ENCODE measurements at regions not wholly inside any gene's neighbourhood (a gene's known extent, or its start where the extent isn't known, plus 50 kb on each side); places are given as distances from the start of the nearest gene placed in this dataset.

- ChIA-PET POLR2A (no interaction called here), CTCF (no interaction called here)
- no peak for ATAC-seq
- H3K27ac ChIP-seq (ENCODE audit: low read depth, low read length): no peak overlapping the region
- peaks cover 0 to 12% (median 5%) of the 10 kb centered on the region in 5 donors for H3K27me3 Mint-ChIP-seq
- H3K36me3 Mint-ChIP-seq: no peaks in the 10 kb centered on the region
- H3K9me3 Mint-ChIP-seq: peaks cover 0 to 8% (median 0%) of the 10 kb centered on the region in 11 donors
- no peaks in the 10 kb centered on the region for H3K27me3 ChIP-seq (ENCODE audit: control insufficient read depth in 2 of 2, insufficient read depth in 2 of 2, low read length in 2 of 2)
- no peaks in the 10 kb centered on the region for H3K4me1 ChIP-seq (ENCODE audit: control insufficient read depth in 2 of 2, insufficient read depth in 2 of 2, low read length in 2 of 2)
- no peaks in the 10 kb centered on the region for H3K36me3 ChIP-seq (ENCODE audit: control insufficient read depth in 2 of 3, insufficient read depth in 3 of 3, low read length in 3 of 3)
- no peak overlapping the region for H3K4me3 Mint-ChIP-seq
- no peak overlapping the region for H3K27ac Mint-ChIP-seq
- H3K4me1 Mint-ChIP-seq: no peaks in the 10 kb centered on the region
- intact Hi-C loops (cut with micrococcal nuclease): no loop called here
- no peak for DNase-seq
- H3K4me3 ChIP-seq (ENCODE audit: low read length): no peak overlapping the region
- H3K9me3 ChIP-seq (ENCODE audit: control insufficient read depth in 2 of 3, low read length in 3 of 3): no peaks in the 10 kb centered on the region
These were observed 859.4 kb downstream of the MAFB start for GRCh38 chr20:39829661-39830060.

- DNase-seq (no peak), ATAC-seq (no peak)
- H3K27ac ChIP-seq (ENCODE audit: low read depth, low read length): no peak overlapping the region
- POLR2A ChIA-PET: no interaction called here
- H3K9me3 Mint-ChIP-seq: peaks cover 0 to 8% (median 0%) of the 10 kb centered on the region in 11 donors
- no peak overlapping the region for H3K4me3 ChIP-seq (ENCODE audit: low read length)
- H3K4me1 ChIP-seq (ENCODE audit: control insufficient read depth in 2 of 2, insufficient read depth in 2 of 2, low read length in 2 of 2): no peaks in the 10 kb centered on the region
- H3K9me3 ChIP-seq (ENCODE audit: control insufficient read depth in 2 of 3, low read length in 3 of 3): no peaks in the 10 kb centered on the region
- no peak overlapping the region for H3K4me3 Mint-ChIP-seq
- H3K27me3 ChIP-seq (ENCODE audit: control insufficient read depth in 2 of 2, insufficient read depth in 2 of 2, low read length in 2 of 2): no peaks in the 10 kb centered on the region
- intact Hi-C loops (cut with micrococcal nuclease): no loop called here
- CTCF ChIA-PET: no interaction called here
- peaks cover 0 to 12% (median 5%) of the 10 kb centered on the region in 5 donors for H3K27me3 Mint-ChIP-seq
- no peaks in the 10 kb centered on the region for H3K4me1 Mint-ChIP-seq
- no peak overlapping the region for H3K27ac Mint-ChIP-seq
- H3K36me3 Mint-ChIP-seq: no peaks in the 10 kb centered on the region
- no peaks in the 10 kb centered on the region for H3K36me3 ChIP-seq (ENCODE audit: control insufficient read depth in 2 of 3, insufficient read depth in 3 of 3, low read length in 3 of 3)
These were observed 859.8 kb downstream of the MAFB start for GRCh38 chr20:39829256-39829655.

GRCh38 chr20:39825950-39826349, 863.1 kb downstream of the MAFB start:
- CTCF ChIA-PET: no interaction called here
- no peak overlapping the region for H3K4me3 Mint-ChIP-seq
- H3K4me1 Mint-ChIP-seq: no peaks in the 10 kb centered on the region
- H3K27ac Mint-ChIP-seq: no peak overlapping the region
- no peak for DNase-seq
- no peaks in the 10 kb centered on the region for H3K36me3 Mint-ChIP-seq
- H3K27me3 Mint-ChIP-seq: peaks cover 0 to 19% (median 5%) of the 10 kb centered on the region in 5 donors
- H3K27me3 ChIP-seq (ENCODE audit: control insufficient read depth in 2 of 2, insufficient read depth in 2 of 2, low read length in 2 of 2): no peaks in the 10 kb centered on the region
- intact Hi-C loops (cut with micrococcal nuclease): no loop called here
- H3K4me3 ChIP-seq (ENCODE audit: low read length): no peak overlapping the region
- H3K36me3 ChIP-seq (ENCODE audit: control insufficient read depth in 2 of 3, insufficient read depth in 3 of 3, low read length in 3 of 3): no peaks in the 10 kb centered on the region
- no peaks in the 10 kb centered on the region for H3K9me3 ChIP-seq (ENCODE audit: control insufficient read depth in 2 of 3, low read length in 3 of 3)
- POLR2A ChIA-PET: no interaction called here
- H3K27ac ChIP-seq (ENCODE audit: low read depth, low read length): no peak overlapping the region
- no peak for ATAC-seq
- no peaks in the 10 kb centered on the region for H3K4me1 ChIP-seq (ENCODE audit: control insufficient read depth in 2 of 2, insufficient read depth in 2 of 2, low read length in 2 of 2)
- peaks cover 0 to 10% (median 0%) of the 10 kb centered on the region in 11 donors for H3K9me3 Mint-ChIP-seq

DNA sequence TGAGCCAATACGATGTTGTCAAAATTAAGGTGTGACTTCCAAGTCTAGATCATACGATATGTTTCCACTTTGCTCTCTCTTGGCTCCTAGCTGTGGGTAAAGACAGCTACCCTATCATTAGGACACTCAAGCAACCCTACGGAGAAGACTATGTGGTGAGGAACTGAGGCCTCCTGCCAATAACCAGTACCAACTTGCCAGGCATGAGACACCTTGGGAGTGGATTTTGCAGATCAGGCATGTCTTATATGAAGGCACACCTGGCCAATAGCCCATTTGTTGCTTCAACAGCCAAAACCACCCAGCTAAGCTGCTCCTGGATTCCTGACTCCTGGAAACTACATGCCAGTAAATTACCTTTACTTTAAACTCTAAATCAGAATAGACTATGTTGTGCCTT, 863.4 kb downstream of the DHX35 start:
- H3K9me3 Mint-ChIP-seq: peaks cover 0 to 10% (median 0%) of the 10 kb centered on the region in 11 donors
- Histone ChIP-seq H3K4me3 (ENCODE audit: low read length) (no peak overlapping the region), H3K4me1 (ENCODE audit: control insufficient read depth in 2 of 2, insufficient read depth in 2 of 2, low read length in 2 of 2) (no peaks in the 10 kb centered on the region), H3K27me3 (ENCODE audit: control insufficient read depth in 2 of 2, insufficient read depth in 2 of 2, low read length in 2 of 2) (no peaks in the 10 kb centered on the region), H3K27ac (ENCODE audit: low read depth, low read length) (no peak overlapping the region), H3K36me3 (ENCODE audit: control insufficient read depth in 2 of 3, insufficient read depth in 3 of 3, low read length in 3 of 3) (no peaks in the 10 kb centered on the region), H3K9me3 (ENCODE audit: control insufficient read depth in 2 of 3, low read length in 3 of 3) (no peaks in the 10 kb centered on the region)
- peaks cover 0 to 19% (median 5%) of the 10 kb centered on the region in 5 donors for H3K27me3 Mint-ChIP-seq
- no peak overlapping the region for H3K4me3 Mint-ChIP-seq
- POLR2A ChIA-PET: no interaction called here
- H3K27ac Mint-ChIP-seq: no peak overlapping the region
- CTCF ChIA-PET: no interaction called here
- DNase-seq (no peak), ATAC-seq (no peak)
- intact Hi-C loops (cut with micrococcal nuclease): no loop called here
- H3K4me1 Mint-ChIP-seq: no peaks in the 10 kb centered on the region
- no peaks in the 10 kb centered on the region for H3K36me3 Mint-ChIP-seq

DNA sequence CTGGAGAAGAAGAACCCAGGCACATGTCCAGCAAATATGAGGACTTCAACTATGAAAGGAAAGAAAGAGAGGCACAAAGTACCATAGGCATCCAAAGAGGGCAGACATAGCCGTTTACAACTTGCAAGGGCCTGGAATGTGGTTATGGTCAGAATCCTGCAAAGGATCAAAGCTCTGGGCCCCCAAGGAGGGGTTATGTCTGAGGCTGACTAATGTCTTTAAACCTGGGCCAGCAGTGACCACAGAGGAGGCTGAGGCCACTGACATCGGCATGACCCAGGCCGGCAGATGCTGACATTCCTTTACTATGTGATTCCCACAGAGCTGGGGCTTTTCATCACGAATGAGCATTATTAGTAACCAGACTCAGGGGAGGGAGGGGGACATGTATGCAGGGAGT, 861.1 kb downstream of the DHX35 start:
- no peaks in the 10 kb centered on the region for H3K9me3 ChIP-seq (ENCODE audit: control insufficient read depth in 2 of 3, low read length in 3 of 3)
- H3K9me3 Mint-ChIP-seq: peaks cover 0 to 14% (median 1%) of the 10 kb centered on the region in 11 donors
- H3K27ac Mint-ChIP-seq: no peak overlapping the region
- H3K36me3 ChIP-seq (ENCODE audit: control insufficient read depth in 2 of 3, insufficient read depth in 3 of 3, low read length in 3 of 3): no peaks in the 10 kb centered on the region
- no peaks in the 10 kb centered on the region for H3K4me1 Mint-ChIP-seq
- ChIA-PET POLR2A (no interaction called here), CTCF (no interaction called here)
- H3K4me1 ChIP-seq (ENCODE audit: control insufficient read depth in 2 of 2, insufficient read depth in 2 of 2, low read length in 2 of 2): no peaks in the 10 kb centered on the region
- no peak overlapping the region for H3K4me3 Mint-ChIP-seq
- intact Hi-C loops (cut with micrococcal nuclease): no loop called here
- no peak overlapping the region for H3K27ac ChIP-seq (ENCODE audit: low read depth, low read length)
- no peaks in the 10 kb centered on the region for H3K36me3 Mint-ChIP-seq
- no peak for DNase-seq
- H3K27me3 Mint-ChIP-seq: peaks cover 0 to 19% (median 5%) of the 10 kb centered on the region in 5 donors
- ATAC-seq: no peak
- H3K27me3 ChIP-seq (ENCODE audit: control insufficient read depth in 2 of 2, insufficient read depth in 2 of 2, low read length in 2 of 2): no peaks in the 10 kb centered on the region
- no peak overlapping the region for H3K4me3 ChIP-seq (ENCODE audit: low read length)

DNA sequence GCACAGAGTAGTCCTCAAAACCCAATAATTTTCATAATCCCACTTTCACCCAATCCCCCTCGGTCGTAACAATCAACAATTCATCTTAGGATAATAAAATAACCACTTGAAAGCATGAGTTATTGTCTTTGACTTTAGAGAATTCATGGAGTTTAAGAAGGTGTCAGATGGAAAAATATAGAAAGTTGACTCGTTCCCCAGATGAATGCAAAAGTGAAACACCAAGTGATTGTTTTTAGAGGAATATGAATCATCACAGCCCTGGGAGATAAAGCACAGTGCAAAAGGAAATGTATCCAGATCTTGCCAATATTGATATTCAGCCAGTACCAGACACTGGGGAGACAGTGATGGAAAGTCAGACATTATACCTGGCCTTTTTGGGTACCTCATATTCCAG, 860.5 kb downstream of the DHX35 start:
- intact Hi-C loops (cut with micrococcal nuclease): no loop called here
- CTCF ChIA-PET: no interaction called here
- Mint-ChIP-seq H3K27me3 (peaks cover 0 to 16% (median 4%) of the 10 kb centered on the region in 5 donors), H3K9me3 (peaks cover 0 to 11% (median 1%) of the 10 kb centered on the region in 11 donors), H3K27ac (no peak overlapping the region), H3K36me3 (no peaks in the 10 kb centered on the region), H3K4me3 (no peak overlapping the region), H3K4me1 (no peaks in the 10 kb centered on the region)
- DNase-seq (no peak), ATAC-seq (no peak)
- Histone ChIP-seq H3K4me3 (ENCODE audit: low read length) (no peak overlapping the region), H3K4me1 (ENCODE audit: control insufficient read depth in 2 of 2, insufficient read depth in 2 of 2, low read length in 2 of 2) (no peaks in the 10 kb centered on the region), H3K27ac (ENCODE audit: low read depth, low read length) (no peak overlapping the region), H3K36me3 (ENCODE audit: control insufficient read depth in 2 of 3, insufficient read depth in 3 of 3, low read length in 3 of 3) (no peaks in the 10 kb centered on the region), H3K9me3 (ENCODE audit: control insufficient read depth in 2 of 3, low read length in 3 of 3) (no peaks in the 10 kb centered on the region), H3K27me3 (ENCODE audit: control insufficient read depth in 2 of 2, insufficient read depth in 2 of 2, low read length in 2 of 2) (no peaks in the 10 kb centered on the region)
- POLR2A ChIA-PET: no interaction called here

DNA sequence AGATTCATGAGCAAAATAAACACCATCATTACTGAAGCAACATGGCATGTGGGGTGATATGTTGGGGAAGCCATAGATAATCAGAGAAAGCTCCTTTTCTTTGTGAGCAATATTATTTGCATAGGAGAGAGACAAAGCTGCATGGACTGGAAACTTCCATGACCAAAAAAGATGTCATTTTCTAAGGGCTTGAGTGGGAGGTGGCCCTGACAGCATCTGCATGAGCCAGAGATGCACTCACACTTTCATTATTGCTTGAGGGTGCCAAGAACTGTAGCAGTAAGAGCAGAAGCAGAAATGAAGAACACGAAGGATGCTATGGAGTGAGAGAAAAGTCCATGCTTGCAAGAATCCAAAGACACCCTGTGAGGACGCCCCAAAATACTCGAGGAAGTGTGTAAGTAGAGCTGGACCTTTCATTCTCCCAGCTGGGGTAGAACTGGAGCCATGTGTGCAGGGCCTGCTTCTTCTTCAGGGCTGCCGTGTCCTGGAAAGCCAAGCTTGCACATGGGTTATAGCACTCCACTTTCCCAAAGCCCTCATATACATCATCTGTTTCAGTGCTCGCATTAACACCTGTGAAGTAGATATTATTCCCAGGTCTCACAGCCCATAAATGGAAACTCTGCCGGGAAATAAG, 851.2 kb downstream of the DHX35 start:
- no peak overlapping the region for H3K4me3 ChIP-seq (ENCODE audit: low read length)
- POLR2A ChIA-PET: no interaction called here
- ATAC-seq: no peak
- no peaks in the 10 kb centered on the region for H3K27me3 ChIP-seq (ENCODE audit: control insufficient read depth in 2 of 2, insufficient read depth in 2 of 2, low read length in 2 of 2)
- Mint-ChIP-seq H3K4me1 (no peaks in the 10 kb centered on the region), H3K27ac (no peak overlapping the region), H3K4me3 (no peak overlapping the region), H3K27me3 (peaks cover 0 to 3% (median 0%) of the 10 kb centered on the region in 5 donors), H3K9me3 (peaks cover 0 to 4% (median 0%) of the 10 kb centered on the region in 11 donors), H3K36me3 (no peaks in the 10 kb centered on the region)
- H3K36me3 ChIP-seq (ENCODE audit: control insufficient read depth in 2 of 3, insufficient read depth in 3 of 3, low read length in 3 of 3): no peaks in the 10 kb centered on the region
- H3K27ac ChIP-seq (ENCODE audit: low read depth, low read length): no peak overlapping the region
- no peaks in the 10 kb centered on the region for H3K4me1 ChIP-seq (ENCODE audit: control insufficient read depth in 2 of 2, insufficient read depth in 2 of 2, low read length in 2 of 2)
- H3K9me3 ChIP-seq (ENCODE audit: control insufficient read depth in 2 of 3, low read length in 3 of 3): no peaks in the 10 kb centered on the region
- intact Hi-C loops (cut with micrococcal nuclease): no loop called here
- DNase-seq: no peak
- CTCF ChIA-PET: no interaction called here

Measured in naive thymus-derived CD4-positive, alpha-beta T cell (primary cell).